CMK (cell line): ENCODE measurements at regions not wholly inside any gene's neighbourhood (a gene's known extent, or its start where the extent isn't known, plus 50 kb on each side); places are given as distances from the start of the nearest gene placed in this dataset.

ENCODE experiments used
- DNase-seq: peaks from one replicate; pipeline ENCODE4 v3.0.0-alpha.2; 2010; ENCODE audit warnings: low read depth

GRCh38 chr12:4134448-4135263, 138.9 kb upstream of the CCND2 start:
- DNase-seq = no peak

DNA sequence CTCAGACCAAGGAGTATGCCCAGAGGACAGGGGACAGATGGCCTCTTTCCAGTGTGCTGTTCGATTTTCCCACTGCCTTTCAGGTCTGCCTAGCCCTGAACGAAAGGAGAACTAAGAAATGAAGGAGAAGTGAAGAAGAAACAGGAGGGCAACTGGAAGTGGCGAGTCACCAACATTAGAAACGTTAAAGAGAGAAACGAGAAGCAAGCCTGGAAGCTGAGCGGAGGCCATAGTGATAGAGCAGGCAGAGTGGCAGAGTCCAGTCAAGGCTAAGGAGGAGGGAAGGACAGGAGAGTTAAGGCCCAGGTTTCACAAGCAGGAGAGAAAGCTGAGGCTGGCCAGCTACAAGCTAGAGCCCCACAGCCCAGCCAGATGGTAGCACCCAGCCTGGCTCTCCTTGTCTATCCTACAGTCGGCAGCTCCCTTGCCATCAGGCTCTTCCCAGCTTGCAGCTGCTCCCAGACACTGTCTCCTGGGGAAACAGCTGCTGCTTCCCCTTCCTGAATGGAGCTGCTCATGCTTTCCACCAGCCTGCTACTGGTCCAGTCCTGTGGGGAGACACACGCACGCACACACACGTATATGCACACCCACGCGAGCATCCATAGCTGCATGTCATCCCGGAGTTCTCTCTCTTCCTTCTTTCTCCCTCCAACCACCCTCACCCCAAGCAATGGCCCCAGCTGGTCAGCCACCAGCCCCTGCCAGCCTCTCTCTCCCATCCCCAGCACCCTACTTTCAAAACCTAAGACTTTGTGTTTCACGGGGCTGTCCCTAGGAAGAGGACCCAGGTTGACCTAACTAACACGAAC, 139.7 kb upstream of the CCND2 start:
- no peak for DNase-seq

- no peak for DNase-seq
Measured at GRCh38 chr12:4133029-4133428, 140.5 kb upstream of the CCND2 start.

DNA sequence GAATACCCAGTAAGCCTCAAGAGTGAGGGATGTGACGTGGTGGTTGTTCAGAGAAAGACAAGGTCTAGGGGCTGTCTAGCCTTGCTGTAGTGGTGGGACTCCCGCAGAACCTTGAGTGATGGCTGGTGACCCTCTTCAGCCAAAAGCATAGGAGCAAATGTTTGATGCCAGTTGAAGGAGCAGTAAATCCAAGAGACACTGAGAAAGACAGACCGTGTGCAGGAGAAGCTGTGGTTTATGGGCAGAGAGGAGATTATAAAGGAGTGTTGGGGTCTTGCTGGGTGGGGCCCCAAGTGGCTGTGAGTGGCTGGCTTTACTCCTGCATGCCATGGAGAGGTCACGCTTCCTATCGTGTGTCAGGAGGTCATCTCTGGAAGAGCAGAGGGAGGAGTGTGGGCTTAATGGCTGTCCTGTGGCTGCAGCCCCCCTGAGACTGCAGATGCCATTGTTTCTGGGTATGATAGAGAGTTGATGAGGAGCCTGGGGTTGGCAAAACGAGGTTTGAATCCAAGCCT, 152.0 kb upstream of the CCND2 start:
- no peak for DNase-seq

GRCh38 chr12:4120316-4120917, 153.1 kb upstream of the CCND2 start:
- no peak for DNase-seq

- no peak for DNase-seq
Measured at GRCh38 chr12:4119157-4119761, 154.3 kb upstream of the CCND2 start.

- DNase-seq = no peak
Measured at GRCh38 chr12:4118601-4119156, 154.9 kb upstream of the CCND2 start.

GRCh38 chr12:4118017-4118510, 155.5 kb upstream of the CCND2 start:
- peak; percentile 61 for DNase-seq

DNA sequence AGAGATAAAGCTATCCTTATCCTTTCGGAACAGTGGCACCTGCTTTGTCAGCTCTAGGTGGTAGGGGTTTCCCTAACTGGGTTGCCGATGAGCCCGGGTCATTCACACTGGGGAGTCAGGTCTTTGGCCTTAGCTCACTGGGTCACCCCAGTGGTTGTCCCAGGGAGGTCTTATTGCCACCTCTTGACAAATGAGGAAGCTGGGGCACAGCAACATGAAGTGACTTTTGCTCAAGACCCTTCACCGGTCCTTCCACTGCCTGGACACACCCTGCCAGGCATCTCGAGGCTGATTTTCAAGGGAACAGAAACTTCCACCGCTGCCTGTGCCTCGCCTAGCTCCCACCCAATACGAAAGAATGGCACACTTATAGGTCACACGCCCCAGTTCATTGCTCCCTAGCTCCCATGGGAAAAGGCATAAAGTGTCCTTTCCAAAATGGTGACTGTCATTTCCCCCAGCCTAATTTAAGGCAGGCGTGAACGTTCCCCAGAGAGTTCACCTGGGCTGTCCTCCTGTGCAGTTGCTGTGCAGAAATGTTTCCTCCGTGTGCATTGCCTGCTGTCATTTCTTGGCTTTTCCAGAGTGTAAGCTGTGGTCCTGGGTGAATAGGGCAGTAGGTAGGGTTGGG, 156.1 kb upstream of the CCND2 start:
- DNase-seq = no peak

GRCh38 chr12:4116251-4117111, 157.1 kb upstream of the CCND2 start:
- no peak for DNase-seq

- no peak for DNase-seq
Measured at GRCh38 chr12:4115570-4115969, 158.0 kb upstream of the CCND2 start.

DNA sequence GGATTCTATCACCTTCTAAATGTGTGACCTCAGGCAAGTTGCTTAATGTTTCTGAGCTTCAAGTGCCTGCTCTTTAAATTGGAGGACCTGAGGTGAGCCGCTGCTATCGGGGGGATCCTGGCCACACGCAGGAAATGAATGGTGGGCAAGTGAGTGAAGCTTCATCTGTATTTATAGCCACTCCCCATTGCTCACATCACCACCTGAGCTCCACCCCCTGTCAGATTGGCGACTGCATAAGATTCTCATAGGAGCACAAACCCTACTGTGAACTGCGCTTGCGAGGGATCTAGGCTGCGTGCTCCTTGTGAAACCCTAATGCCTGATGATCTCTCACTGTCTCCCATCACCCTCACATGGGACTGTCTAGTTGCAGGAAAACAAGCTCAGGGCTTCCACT, 158.6 kb upstream of the CCND2 start:
- DNase-seq = no peak

GRCh38 chr12:4112734-4113325, 160.7 kb upstream of the CCND2 start:
- DNase-seq = no peak

DNA sequence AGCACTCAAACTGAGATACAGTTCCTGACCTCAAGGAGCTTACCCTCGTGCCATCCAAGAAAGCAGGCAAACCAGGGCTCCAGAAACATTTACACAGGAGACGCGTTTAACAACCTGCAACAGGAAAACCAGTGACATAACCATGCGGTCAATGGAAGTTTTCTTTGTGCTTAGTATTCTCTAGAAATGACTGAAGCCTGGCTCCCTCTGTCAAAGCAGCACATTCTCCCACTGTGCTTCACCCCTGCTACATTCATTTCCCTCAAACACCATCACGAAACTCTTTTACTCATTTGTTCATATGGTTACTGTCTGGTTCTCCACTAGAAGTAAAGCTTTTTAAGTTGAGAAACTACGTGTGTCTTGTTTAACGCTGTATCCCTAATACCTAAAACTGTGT, 161.3 kb upstream of the CCND2 start:
- DNase-seq = no peak

DNA sequence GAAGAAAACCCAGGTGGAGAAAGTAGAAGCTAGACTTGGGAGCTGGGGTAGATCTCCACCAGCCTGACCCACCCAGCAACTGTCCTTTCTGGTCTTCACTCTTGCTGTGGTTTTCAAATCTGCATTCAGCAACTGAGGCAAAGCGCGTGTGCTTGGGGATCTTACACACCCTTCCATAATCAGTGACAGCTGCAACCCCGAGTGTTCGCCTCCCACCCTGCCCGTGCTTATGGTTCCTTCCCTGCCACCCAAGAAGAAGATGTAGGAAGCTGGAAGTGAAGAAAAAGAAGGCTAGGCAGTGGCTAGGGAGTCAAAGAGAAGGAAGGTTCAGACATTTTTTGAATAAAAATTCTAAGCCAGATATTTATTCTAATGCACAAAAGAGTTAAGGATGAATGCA, 162.6 kb upstream of the CCND2 start:
- DNase-seq = no peak

- no peak for DNase-seq
Measured at GRCh38 chr12:4109826-4110225, 163.7 kb upstream of the CCND2 start.

DNA sequence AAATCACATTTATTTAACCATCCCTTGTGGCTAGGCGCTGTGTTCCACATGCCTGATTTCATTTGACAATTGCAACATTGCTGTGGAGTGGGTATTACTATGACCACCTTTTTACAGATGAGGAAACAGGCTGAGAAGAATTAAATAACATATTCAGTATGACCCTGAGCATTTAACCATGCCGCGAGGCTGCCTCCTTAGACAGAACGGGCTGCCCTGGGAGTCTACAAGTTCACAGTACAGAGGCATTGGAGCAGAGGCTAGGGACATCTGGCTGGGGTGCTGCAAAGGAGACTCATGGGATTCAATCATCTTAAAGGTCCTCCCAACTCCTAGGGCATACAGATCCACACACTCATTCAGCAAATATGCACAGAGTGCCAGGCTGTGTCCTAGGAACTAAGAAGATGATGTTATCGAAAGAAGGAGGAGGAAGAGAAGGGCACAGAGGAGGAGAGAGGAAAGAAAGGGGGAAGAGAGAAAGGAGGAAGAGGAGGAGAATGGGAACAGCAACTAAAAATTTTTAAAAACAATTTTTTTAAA, 164.7 kb upstream of the CCND2 start:
- DNase-seq = no peak

- DNase-seq = no peak
Measured at GRCh38 chr12:4107911-4108697, 165.5 kb upstream of the CCND2 start.

DNA sequence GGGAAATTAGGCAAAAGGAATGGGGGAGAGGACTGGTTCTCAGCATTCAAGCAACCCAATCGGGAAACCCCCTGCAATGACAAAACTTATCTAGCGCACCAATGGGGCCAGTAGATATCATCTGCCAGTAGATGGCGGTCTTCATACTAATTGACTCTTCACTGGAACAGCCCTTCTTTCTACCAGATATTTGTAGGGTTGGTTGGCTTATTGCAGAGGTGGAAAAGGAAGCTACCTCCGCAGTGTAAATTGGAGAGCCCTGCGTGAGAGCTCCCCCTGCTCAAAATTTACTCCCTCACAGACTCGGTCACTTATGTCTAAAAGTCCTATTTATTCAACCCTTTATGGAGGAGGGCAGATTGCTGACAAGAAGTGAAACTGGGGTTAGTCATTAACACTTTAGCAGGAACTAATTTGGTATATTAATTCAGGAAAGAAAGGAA, 166.1 kb upstream of the CCND2 start:
- peak; percentile 40 for DNase-seq
